K562 (cell line): ENCODE measurements at regions not wholly inside any gene's neighbourhood (a gene's known extent, or its start where the extent isn't known, plus 50 kb on each side); places are given as distances from the start of the nearest gene placed in this dataset. TPM values are rescaled to one million over a fixed set of nuclear protein-coding genes. Genes with fewer than 3 reads are reported as not detected.

Experiments
- ATAC-seq: fragments of 200-7000 bp; cut with Tn5 transposase; 3 replicates; pipeline ENCODE4 v1.9.1; 2020; ENCODE audit warnings: moderate library complexity
- BruUV-seq: library from RNA; stranded (reverse); fragments of 400-500 nt; replicated peaks from 2 replicates; lab custom pipeline; 2021; lab: Mats Ljungman, UMichigan
- CTCF ChIA-PET: fragments of 300-600 bp; formaldehyde crosslinking; extraction: SDS; loops from one replicate; lab custom pipeline; 2021; ENCODE audit warnings: low intra/inter-chr PET ratio; lab: Yijun Ruan, JAX
- POLR2A ChIA-PET: fragments of 300-600, 350-650 bp; sonication (Branson Sonifier 250); formaldehyde crosslinking; extraction: SDS; loops from one replicate; lab custom pipeline; 2021; ENCODE audit warnings: antibody characterized with exemption, inconsistent platforms; lab: Yijun Ruan, JAX
- DNase-seq, 4 experiments: peaks; one replicate each; pipeline versions ENCODE4 v3.0.0 to v3.0.0-alpha.2; 2011 to 2018; ENCODE audit warnings: low spot score in 3 of 4, mixed read lengths in 3 of 4; ENCODE audit errors: extremely low read depth in 1 of 4
- FAIRE-seq: peaks from 2 replicates; lab custom pipeline; 2011; peaks lifted over from hg19 to GRCh38; lab: Jason Lieb, UNC
- H2AFZ ChIP-seq: 2 replicates; pipeline ENCODE4 v1.6.0; 2011; ENCODE audit warnings: low read depth, low read length, control low read depth, inconsistent platforms
- H3K27ac ChIP-seq: fragments of 200-600 bp; 3 replicates; pipeline ENCODE4 v1.8.0; 2011; ENCODE audit warnings: low read depth, mild to moderate bottlenecking, control low read depth, inconsistent platforms, low read length, moderate library complexity, mixed read lengths; ENCODE audit errors: extremely low read depth
- H3K27me3 ChIP-seq, 2 experiments: fragments of 300-600 bp in 1 of 2; 2 replicates in 1 of 2; 3 replicates in 1 of 2; pipeline versions ENCODE4 v1.6.0 to v1.8.0; 2011; ENCODE audit warnings: inconsistent platforms in 2 of 2, low read length in 2 of 2, mild to moderate bottlenecking in 1 of 2, mixed read lengths in 1 of 2, moderate library complexity in 1 of 2; ENCODE audit not compliant: control insufficient read depth in 2 of 2, insufficient read depth in 2 of 2
- H3K36me3 ChIP-seq: fragments of 300-600 bp; 3 replicates; pipeline ENCODE4 v1.8.0; 2011; ENCODE audit warnings: mild to moderate bottlenecking, low read length, inconsistent platforms; ENCODE audit not compliant: control insufficient read depth, insufficient read depth
- H3K4me1 ChIP-seq, 2 experiments: fragments of 200-600 bp in 1 of 2; replicated peaks in 1 of 2; 2 replicates in 1 of 2; 3 replicates in 1 of 2; pipeline versions ENCODE4 v1.5.1 to v1.8.0; 2011; ENCODE audit warnings: inconsistent platforms in 2 of 2, low read length in 2 of 2, mild to moderate bottlenecking in 1 of 2, mixed read lengths in 1 of 2, moderate library complexity in 1 of 2; ENCODE audit not compliant: control insufficient read depth in 2 of 2, insufficient read depth in 2 of 2
- H3K4me2 ChIP-seq: 2 replicates; pipeline ENCODE4 v1.6.1; 2011; ENCODE audit warnings: low read length, control low read depth, inconsistent platforms, mixed read lengths; ENCODE audit not compliant: insufficient read depth
- H3K4me3 ChIP-seq: fragments of 200-600 bp; sonication (generic), shearing (Covaris generic); 2 replicates; pipeline ENCODE4 v1.5.1; 2016; ENCODE audit warnings: control low read depth, inconsistent platforms
- H3K79me2 ChIP-seq: fragments of 200-600 bp; 3 replicates; pipeline ENCODE4 v1.8.0; 2011; ENCODE audit warnings: low read length, inconsistent platforms; ENCODE audit not compliant: control insufficient read depth, insufficient read depth
- H3K9ac ChIP-seq, 2 experiments: 2 replicates each; pipeline versions ENCODE4 v1.6.0 to v1.6.1; 2011; ENCODE audit warnings: low read depth in 2 of 2, low read length in 2 of 2, control low read depth in 1 of 2, inconsistent platforms in 1 of 2, mild to moderate bottlenecking in 1 of 2, mixed read lengths in 1 of 2; ENCODE audit not compliant: insufficient read depth in 1 of 2
- H3K9me1 ChIP-seq: one replicate; pipeline ENCODE4 v1.6.0; 2011; ENCODE audit warnings: inconsistent platforms, mild to moderate bottlenecking, low read length, moderate library complexity; ENCODE audit not compliant: control insufficient read depth, insufficient read depth
- H3K9me3 ChIP-seq: replicated peaks from 2 replicates; pipeline ENCODE4 v1.5.1; 2011; ENCODE audit warnings: low read depth, low read length, inconsistent platforms; ENCODE audit not compliant: control insufficient read depth, insufficient read depth
- H4K20me1 ChIP-seq: replicated peaks from 2 replicates; pipeline ENCODE4 v1.6.1; 2011; ENCODE audit warnings: low read length, inconsistent platforms, mixed read lengths; ENCODE audit not compliant: control insufficient read depth, insufficient read depth
- ARHGAP35 ChIP-seq: fragments of 450-650 bp; IDR thresholded peaks from 2 replicates; pipeline ENCODE4 v1.6.1; 2018; ENCODE audit not compliant: partially characterized antibody
- CHD4 ChIP-seq: fragments of 200-600 bp; sonication (generic); IDR thresholded peaks from 3 replicates; pipeline ENCODE4 v1.6.1; 2012; ENCODE audit warnings: low read depth, mild to moderate bottlenecking, mixed read lengths, low read length, inconsistent platforms; ENCODE audit not compliant: insufficient read depth, insufficient replicate concordance, poor library complexity, severe bottlenecking
- GABPA ChIP-seq: fragments of 200-800 bp; sonication (Bioruptor generic); conservative IDR thresholded peaks from 2 replicates; pipeline ENCODE4 v1.6.1; 2016; ENCODE audit warnings: low read depth, missing genetic modification characterization, missing compliant biosample characterization
- PHB ChIP-seq: fragments of 250-450 bp; sonication (Bioruptor Pico); IDR thresholded peaks from 2 replicates; pipeline ENCODE4 v1.5.0; 2021
- in situ Hi-C: fragments of 300-500 bp; cut with MboI; formaldehyde crosslinking; loops from 4 replicates; pipeline ENCODE4 v1.15.0; 2018; ENCODE audit warnings: inconsistent platforms, mixed read lengths
- intact Hi-C: fragments of 100-400 bp; cut with micrococcal nuclease; formaldehyde crosslinking; loops from 2 replicates; pipeline ENCODE4 v1.14.2; 2022
- small RNA-seq: library from RNA; depleted of rRNA; stranded (forward); fragments of <200 nt; gene quantifications from one replicate; pipeline ENCODE3, GENCODE V24; 2014
- TF ChIP-seq, protein P1 (sequence below): sonication (generic); formaldehyde crosslinking; IDR thresholded peaks from 2 replicates; pipeline ENCODE4 v1.9.0; 2022; ENCODE audit warnings: mild to moderate bottlenecking, missing genetic modification reagents
- TF ChIP-seq, protein P2 (sequence below): fragments of 450-650 bp; formaldehyde crosslinking; IDR thresholded peaks from 2 replicates; pipeline ENCODE4 v1.4.0; 2022; ENCODE audit warnings: mild to moderate bottlenecking, moderate library complexity

DNA sequence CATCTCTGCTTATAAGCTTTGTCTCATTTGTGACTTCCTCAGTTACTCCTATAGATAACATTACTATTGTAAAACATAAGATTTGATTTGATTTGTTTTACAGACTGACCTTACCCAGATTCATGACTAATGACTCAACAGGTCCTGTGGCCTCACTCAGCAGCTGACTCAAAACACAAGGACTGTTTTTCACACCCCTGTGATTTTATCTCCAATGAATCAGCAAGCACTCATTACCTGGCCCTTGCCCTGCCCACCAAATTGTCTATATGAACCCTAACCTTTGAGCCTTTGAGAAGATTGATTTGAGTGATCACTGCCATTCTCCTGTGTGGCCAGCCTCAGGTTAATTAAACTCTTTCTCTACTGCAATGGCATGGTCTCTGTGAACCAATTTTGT, 1064.6 kb upstream of the LRRTM3 start:
- Histone ChIP-seq H3K4me2 (no peak overlapping the region), H2AFZ (no peak overlapping the region), H3K27me3 (no peaks in the 10 kb centered on the region), H3K79me2 (no peaks in the 10 kb centered on the region), H3K9me1 (no peaks in the 10 kb centered on the region), H3K36me3 (no peaks in the 10 kb centered on the region), H3K9ac (no peak overlapping the region), H3K4me1 (no peaks in the 10 kb centered on the region)
- in situ Hi-C loops, result no loop called here
- POLR2A ChIA-PET, result no interaction called here
- no peak for FAIRE-seq
- ATAC-seq, result no peak
- intact Hi-C loops, result no loop called here
- BruUV-seq, result no TSS peak
- TF ChIP-seq PHB (CRISPR knock-in tag), result no peak
- TF ChIP-seq CHD4, result no peak
- TF ChIP-seq, protein P1, sequence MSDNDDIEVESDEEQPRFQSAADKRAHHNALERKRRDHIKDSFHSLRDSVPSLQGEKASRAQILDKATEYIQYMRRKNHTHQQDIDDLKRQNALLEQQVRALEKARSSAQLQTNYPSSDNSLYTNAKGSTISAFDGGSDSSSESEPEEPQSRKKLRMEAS (CRISPR knock-in tag), result no peak
- no peak for TF ChIP-seq ARHGAP35
- TF ChIP-seq GABPA (tag), result no peak
- TF ChIP-seq, protein P2, sequence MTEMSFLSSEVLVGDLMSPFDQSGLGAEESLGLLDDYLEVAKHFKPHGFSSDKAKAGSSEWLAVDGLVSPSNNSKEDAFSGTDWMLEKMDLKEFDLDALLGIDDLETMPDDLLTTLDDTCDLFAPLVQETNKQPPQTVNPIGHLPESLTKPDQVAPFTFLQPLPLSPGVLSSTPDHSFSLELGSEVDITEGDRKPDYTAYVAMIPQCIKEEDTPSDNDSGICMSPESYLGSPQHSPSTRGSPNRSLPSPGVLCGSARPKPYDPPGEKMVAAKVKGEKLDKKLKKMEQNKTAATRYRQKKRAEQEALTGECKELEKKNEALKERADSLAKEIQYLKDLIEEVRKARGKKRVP (CRISPR knock-in tag), result no peak
- TF ChIP-seq, all 486 proteins: peak for 0
- Histone ChIP-seq H3K27ac (no peak overlapping the region), H3K9me3 (no peaks in the 10 kb centered on the region), H4K20me1 (no peaks in the 10 kb centered on the region), H3K4me3 (no peak overlapping the region)
- CTCF ChIA-PET, result no interaction called here
- no peak for DNase-seq

Small RNA genes in the stretch of these regions (small RNA-seq; reads per million reads assigned to genes)
- not detected for gene CYP2C61P
